Left ventricle myocardium inferior (tissue), 1 donor: ENCODE measurements at regions not wholly inside any gene's neighbourhood (a gene's known extent, or its start where the extent isn't known, plus 50 kb on each side); places are given as distances from the start of the nearest gene placed in this dataset.

Source experiments
- DNase-seq: peaks from one replicate; pipeline ENCODE4 v3.0.0-alpha.2; 2020
- H3K27ac ChIP-seq: fragments of 200-600 bp; replicated peaks from 2 replicates; pipeline ENCODE4 v1.8.0; 2021
- H3K27me3 ChIP-seq: fragments of 200-600 bp; 2 replicates; pipeline ENCODE4 v1.8.0; 2021; ENCODE audit warnings: low read depth
- H3K36me3 ChIP-seq: fragments of 200-600 bp; 2 replicates; pipeline ENCODE4 v1.8.0; 2021
- H3K4me1 ChIP-seq: fragments of 200-600 bp; 2 replicates; pipeline ENCODE4 v1.8.0; 2021
- H3K4me3 ChIP-seq: fragments of 200-600 bp; 2 replicates; pipeline ENCODE4 v1.8.0; 2021; ENCODE audit warnings: mild to moderate bottlenecking, moderate library complexity
- H3K9me3 ChIP-seq: fragments of 200-600 bp; replicated peaks from 2 replicates; pipeline ENCODE4 v1.8.0; 2021
- intact Hi-C: fragments of 100-400 bp; cut with micrococcal nuclease; formaldehyde crosslinking; loops from one replicate; pipeline ENCODE4 v1.11.0; 2022
- TF ChIP-seq, protein P1 (sequence below): fragments of 200-600 bp; IDR thresholded peaks from 2 replicates; pipeline ENCODE4 v1.8.0; 2021; ENCODE audit warnings: antibody characterized with exemption, mild to moderate bottlenecking, borderline replicate concordance
- donor health status: DM: no; HTN: yes; CAD: no; lungs with severe emphysema.

DNA sequence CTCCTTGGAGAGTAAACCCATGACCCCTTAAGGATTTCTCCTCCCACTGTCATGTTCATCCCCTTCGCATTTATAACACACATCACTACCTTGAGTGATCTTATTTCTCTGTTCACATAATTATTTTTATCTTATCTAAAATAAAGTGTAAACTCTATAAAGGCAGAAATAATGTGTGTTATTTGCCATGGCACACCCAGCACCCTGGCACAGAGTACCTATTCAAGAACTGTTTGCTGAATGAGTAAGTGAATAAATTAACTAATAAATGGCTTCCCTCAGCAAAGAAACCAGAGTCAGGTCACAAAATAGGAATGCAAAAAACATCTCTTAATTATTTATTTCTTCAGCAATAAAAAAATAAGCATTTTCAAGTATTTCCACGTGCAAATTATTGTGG lies 330.3 kb upstream of the GHITM start:
- Histone ChIP-seq H3K4me1 (no peaks in the 10 kb centered on the region), H3K9me3 (no peaks in the 10 kb centered on the region), H3K27ac (no peak overlapping the region), H3K36me3 (no peaks in the 10 kb centered on the region), H3K4me3 (no peak overlapping the region), H3K27me3 (no peaks in the 10 kb centered on the region)
- no peak for DNase-seq
- intact Hi-C loops: no loop called here
- TF ChIP-seq, protein P1, sequence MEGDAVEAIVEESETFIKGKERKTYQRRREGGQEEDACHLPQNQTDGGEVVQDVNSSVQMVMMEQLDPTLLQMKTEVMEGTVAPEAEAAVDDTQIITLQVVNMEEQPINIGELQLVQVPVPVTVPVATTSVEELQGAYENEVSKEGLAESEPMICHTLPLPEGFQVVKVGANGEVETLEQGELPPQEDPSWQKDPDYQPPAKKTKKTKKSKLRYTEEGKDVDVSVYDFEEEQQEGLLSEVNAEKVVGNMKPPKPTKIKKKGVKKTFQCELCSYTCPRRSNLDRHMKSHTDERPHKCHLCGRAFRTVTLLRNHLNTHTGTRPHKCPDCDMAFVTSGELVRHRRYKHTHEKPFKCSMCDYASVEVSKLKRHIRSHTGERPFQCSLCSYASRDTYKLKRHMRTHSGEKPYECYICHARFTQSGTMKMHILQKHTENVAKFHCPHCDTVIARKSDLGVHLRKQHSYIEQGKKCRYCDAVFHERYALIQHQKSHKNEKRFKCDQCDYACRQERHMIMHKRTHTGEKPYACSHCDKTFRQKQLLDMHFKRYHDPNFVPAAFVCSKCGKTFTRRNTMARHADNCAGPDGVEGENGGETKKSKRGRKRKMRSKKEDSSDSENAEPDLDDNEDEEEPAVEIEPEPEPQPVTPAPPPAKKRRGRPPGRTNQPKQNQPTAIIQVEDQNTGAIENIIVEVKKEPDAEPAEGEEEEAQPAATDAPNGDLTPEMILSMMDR: no peak

DNA sequence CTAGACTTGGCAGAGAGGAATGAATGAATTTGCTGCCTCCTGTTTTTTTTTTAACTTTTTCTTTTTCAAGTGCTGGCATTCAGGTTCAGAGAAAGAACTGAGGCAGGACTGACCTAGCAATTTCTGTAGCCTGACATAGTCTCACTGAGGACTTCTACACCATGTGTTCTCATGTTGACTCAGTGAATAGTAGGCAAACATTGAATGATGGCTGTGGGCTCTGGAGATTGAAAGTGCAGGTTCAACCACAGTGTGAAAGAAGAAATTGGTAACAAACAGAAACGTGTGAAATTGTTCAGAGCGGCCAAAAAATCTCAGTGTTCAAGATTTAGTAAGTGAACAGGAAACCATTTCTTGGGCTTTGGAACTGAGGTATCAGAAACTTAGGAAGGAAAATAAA lies 322.4 kb upstream of the GHITM start:
- H3K27ac ChIP-seq: no peak overlapping the region
- TF ChIP-seq, protein P1: no peak
- DNase-seq: no peak
- H3K4me1 ChIP-seq: peaks cover 25% of the 10 kb centered on the region
- intact Hi-C loops: no loop called here
- peaks cover 10% of the 10 kb centered on the region for H3K9me3 ChIP-seq
- H3K36me3 ChIP-seq: no peaks in the 10 kb centered on the region
- no peak overlapping the region for H3K4me3 ChIP-seq
- no peaks in the 10 kb centered on the region for H3K27me3 ChIP-seq

DNA sequence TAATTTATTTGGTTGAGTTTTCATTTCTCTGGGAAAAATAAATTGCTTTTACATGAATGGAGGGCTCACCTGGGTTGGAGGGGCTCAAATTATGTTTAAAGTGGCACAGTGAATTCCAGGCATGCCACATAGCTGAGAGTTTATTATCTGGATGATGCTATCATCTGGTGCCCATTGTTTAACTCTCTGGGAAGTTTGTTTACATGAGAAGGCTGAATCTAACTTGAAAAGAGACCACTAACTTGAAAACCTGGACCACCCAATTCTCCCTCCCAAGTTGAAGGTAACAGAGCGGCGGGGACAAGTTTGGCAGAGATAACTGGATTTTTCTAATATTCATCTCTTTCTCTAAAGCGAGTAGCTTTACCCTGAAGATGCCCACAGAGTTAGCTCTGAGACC lies 321.5 kb upstream of the GHITM start:
- Histone ChIP-seq H3K36me3 (no peaks in the 10 kb centered on the region), H3K9me3 (peaks cover 10% of the 10 kb centered on the region), H3K4me1 (peaks cover 25% of the 10 kb centered on the region), H3K4me3 (no peak overlapping the region), H3K27me3 (no peaks in the 10 kb centered on the region), H3K27ac (no peak overlapping the region)
- TF ChIP-seq, protein P1: no peak
- no peak for DNase-seq
- intact Hi-C loops: no loop called here

DNA sequence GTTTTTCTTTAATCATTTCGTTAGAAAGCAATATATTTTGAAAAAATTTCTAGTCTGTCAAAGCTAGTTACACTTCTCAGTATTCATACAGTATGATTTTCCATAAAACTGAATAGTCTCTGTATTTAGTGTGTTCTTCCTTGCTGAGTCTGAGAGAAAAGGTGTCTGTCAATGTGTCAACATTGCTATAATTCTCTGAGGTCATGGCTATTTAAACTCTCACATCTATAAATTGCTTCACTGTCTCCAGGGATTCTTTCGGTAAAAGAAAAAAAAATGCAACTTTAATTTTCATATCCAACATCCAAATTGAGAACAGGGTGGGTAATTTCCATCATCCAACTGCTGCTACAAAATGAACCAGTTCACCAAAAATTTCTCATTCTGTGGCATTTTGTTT lies 319.7 kb upstream of the GHITM start:
- DNase-seq: no peak
- TF ChIP-seq, protein P1: no peak
- intact Hi-C loops: no loop called here

DNA sequence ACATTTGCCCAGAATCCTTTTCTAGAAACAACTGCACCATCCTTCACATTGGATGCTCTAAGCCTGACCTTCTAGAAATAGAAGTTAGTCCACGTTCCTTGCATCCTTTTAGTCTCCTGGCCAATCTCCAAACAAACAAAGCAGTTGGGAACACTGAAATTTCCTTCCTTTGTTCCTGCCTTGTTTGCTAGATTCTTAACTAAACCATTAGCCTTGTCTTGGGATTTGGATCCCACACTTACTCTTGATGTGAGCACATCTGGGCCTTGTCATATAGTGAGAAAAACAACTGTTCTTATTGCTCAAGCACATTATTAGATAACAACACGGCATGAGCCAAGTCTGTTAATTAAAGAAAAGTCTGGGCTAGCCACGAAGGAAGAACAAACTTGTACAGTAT lies 319.3 kb upstream of the GHITM start:
- DNase-seq: no peak
- intact Hi-C loops: no loop called here

More for the DNA sequence above, 319.7 kb upstream of the GHITM start:
- Histone ChIP-seq H3K4me1 (peaks cover 25% of the 10 kb centered on the region), H3K27me3 (no peaks in the 10 kb centered on the region), H3K27ac (peak overlapping the region; percentile 62), H3K9me3 (peaks cover 10% of the 10 kb centered on the region), H3K36me3 (no peaks in the 10 kb centered on the region), H3K4me3 (no peak overlapping the region)

More for the DNA sequence above, 319.3 kb upstream of the GHITM start:
- peaks cover 25% of the 10 kb centered on the region for H3K4me1 ChIP-seq
- no peaks in the 10 kb centered on the region for H3K36me3 ChIP-seq
- H3K4me3 ChIP-seq: no peak overlapping the region
- H3K9me3 ChIP-seq: peaks cover 10% of the 10 kb centered on the region
- no peaks in the 10 kb centered on the region for H3K27me3 ChIP-seq
- peak overlapping the region; percentile 62 for H3K27ac ChIP-seq
- TF ChIP-seq, protein P1: no peak
